ENCODE measurements at regions not wholly inside any gene's neighbourhood (a gene's known extent, or its start where the extent isn't known, plus 50 kb on each side); places are given as distances from the start of the nearest gene placed in this dataset.

DNA sequence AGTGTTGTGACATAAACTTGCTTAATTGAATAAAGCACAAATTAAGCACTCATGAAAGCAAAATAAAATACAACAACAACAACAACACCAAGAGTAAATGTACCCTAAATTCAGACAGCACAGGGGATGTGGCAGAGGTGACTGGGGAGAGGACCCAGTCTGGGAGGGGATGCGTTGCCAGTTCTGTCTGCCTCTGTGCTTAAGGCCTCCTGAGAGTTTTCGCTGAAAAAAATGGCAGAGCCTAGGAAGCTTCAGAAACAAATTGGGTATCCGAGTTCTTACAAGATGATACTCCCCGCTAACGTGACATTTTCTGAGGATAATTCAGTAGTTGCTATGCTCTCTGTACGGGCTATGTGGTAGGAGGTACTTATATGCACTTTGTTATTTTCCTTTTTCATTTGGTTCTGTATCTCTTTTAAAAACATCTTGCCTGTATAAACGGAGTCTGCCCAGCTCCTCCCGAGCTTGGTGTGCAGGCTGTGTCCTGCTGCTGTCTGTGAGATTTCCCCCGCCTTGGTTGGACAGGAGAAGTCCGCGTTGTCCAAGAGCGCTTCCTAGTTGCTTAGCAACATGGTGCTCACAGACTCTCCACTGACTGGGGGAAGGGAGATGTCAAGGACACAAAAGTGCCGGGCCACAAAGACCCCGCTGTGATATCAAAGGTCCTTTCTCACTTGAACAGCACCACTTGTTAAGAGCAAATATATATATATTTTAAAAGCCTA lies 134.2 kb upstream of the CPHXL start:
- TF ChIP-seq FOXP2 (optimal IDR thresholded peaks at IDR 0.05; ENCODE audit: borderline replicate concordance, extremely low read depth, extremely low read length, insufficient read depth) (no peak), SIN3A (IDR thresholded peaks at IDR 0.05; ENCODE audit: borderline replicate concordance, insufficient read depth, low read length) (no peak)

DNA sequence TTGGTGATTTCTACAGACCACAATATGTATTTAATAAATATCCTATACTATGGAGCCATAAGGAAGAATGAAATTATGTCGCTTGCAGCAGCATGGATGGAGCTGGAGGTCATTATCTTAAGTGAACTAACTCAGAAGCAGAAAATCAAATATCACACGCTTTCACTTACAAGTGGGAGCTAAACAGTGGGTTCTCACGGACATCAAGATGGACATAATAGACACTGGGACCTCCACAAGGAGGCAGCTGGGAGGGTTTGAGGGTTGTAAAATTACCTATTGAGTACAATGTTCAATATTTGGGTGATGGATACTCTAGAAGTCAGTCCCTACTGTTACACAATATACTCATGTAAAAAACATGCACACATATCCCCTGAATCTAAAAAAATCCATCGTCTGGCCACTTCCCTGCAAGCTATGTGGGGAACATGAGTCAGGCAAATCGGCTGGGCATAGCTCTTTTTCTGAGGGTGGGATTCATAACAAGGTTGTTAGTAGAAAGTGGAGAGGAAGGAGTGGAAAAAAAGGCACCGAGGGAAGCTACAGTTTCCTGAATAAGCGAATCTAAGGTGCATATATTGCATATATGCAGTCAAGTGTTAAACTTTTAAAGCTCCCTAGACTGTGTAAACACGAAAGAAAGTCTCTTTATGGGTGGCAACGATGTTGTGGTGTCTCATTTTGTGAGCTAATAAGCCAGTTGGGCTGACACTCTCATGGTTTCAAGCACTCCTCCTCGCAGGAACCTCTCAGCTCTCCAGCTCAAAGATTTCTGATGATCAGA lies 135.2 kb upstream of the CPHXL start:
- TF ChIP-seq SIN3A (IDR thresholded peaks at IDR 0.05; ENCODE audit: borderline replicate concordance, insufficient read depth, low read length) (no peak), FOXP2 (optimal IDR thresholded peaks at IDR 0.05; ENCODE audit: borderline replicate concordance, extremely low read depth, extremely low read length, insufficient read depth) (no peak), POLR2AphosphoS5 (IDR thresholded peaks at IDR 0.05; ENCODE audit: low read depth, low read length) (no peak), TAF1 (IDR thresholded peaks at IDR 0.05; ENCODE audit: borderline replicate concordance, insufficient read depth, low read length) (no peak)
- TF ChIP-seq, protein P1, sequence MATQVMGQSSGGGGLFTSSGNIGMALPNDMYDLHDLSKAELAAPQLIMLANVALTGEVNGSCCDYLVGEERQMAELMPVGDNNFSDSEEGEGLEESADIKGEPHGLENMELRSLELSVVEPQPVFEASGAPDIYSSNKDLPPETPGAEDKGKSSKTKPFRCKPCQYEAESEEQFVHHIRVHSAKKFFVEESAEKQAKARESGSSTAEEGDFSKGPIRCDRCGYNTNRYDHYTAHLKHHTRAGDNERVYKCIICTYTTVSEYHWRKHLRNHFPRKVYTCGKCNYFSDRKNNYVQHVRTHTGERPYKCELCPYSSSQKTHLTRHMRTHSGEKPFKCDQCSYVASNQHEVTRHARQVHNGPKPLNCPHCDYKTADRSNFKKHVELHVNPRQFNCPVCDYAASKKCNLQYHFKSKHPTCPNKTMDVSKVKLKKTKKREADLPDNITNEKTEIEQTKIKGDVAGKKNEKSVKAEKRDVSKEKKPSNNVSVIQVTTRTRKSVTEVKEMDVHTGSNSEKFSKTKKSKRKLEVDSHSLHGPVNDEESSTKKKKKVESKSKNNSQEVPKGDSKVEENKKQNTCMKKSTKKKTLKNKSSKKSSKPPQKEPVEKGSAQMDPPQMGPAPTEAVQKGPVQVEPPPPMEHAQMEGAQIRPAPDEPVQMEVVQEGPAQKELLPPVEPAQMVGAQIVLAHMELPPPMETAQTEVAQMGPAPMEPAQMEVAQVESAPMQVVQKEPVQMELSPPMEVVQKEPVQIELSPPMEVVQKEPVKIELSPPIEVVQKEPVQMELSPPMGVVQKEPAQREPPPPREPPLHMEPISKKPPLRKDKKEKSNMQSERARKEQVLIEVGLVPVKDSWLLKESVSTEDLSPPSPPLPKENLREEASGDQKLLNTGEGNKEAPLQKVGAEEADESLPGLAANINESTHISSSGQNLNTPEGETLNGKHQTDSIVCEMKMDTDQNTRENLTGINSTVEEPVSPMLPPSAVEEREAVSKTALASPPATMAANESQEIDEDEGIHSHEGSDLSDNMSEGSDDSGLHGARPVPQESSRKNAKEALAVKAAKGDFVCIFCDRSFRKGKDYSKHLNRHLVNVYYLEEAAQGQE (IDR thresholded peaks at IDR 0.05; ENCODE audit: insufficient read depth in 1 of 2, low read depth in 2 of 2, low read length in 2 of 2): no peak

GRCh38 chr16:75862098-75862386 lies 135.8 kb upstream of the CPHXL start:
- no peak for TF ChIP-seq TAF1 (IDR thresholded peaks at IDR 0.05; ENCODE audit: borderline replicate concordance, insufficient read depth, low read length)

DNA sequence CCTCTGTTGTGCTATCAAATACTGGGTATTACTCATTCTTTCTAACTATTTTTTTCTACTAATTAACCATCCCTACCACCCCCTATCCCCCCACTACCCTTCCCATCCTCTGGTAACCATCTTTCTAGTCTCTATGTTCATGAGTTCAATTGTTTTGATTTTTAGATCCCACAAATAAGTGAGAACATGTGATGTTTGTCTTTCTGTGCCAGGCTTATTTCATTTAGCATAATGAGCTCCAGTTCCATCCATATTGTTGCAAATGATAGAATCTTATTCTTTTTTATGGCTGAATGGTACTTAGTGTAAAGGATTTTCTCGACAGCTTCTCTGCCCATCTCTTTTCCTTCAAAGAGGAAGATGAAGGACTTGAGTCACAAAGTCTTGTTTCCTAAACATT lies 138.0 kb upstream of the CPHXL start:
- TF ChIP-seq, protein P1 (IDR thresholded peaks at IDR 0.05; ENCODE audit: insufficient read depth in 1 of 2, low read depth in 2 of 2, low read length in 2 of 2): no peak
- no peak for TF ChIP-seq FOXP2 (optimal IDR thresholded peaks at IDR 0.05; ENCODE audit: borderline replicate concordance, extremely low read depth, extremely low read length, insufficient read depth)
- TF ChIP-seq SIN3A (IDR thresholded peaks at IDR 0.05; ENCODE audit: borderline replicate concordance, insufficient read depth, low read length): no peak
- no peak for TF ChIP-seq TAF1 (IDR thresholded peaks at IDR 0.05; ENCODE audit: borderline replicate concordance, insufficient read depth, low read length)
- TF ChIP-seq POLR2AphosphoS5 (IDR thresholded peaks at IDR 0.05; ENCODE audit: low read depth, low read length): no peak

DNA sequence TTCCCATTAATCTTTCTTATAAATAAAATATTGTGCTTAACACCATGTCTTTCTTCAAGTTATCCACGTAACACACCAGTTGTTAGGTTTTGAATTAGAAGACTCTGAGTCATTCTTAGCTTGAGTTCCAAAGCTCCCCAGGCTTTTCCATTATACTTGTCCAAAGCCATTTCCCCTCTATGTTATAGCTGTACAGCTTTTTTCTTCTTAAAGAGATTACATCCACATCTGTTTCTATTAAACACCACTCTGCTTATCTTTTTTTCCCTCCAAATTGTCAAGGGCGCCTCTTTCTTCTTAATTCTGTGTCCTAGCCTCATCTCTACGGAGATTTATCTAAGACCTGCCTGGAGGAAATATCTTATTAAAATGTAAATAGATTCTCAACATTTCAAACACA lies 139.4 kb upstream of the CPHXL start:
- TF ChIP-seq FOXP2 (optimal IDR thresholded peaks at IDR 0.05; ENCODE audit: borderline replicate concordance, extremely low read depth, extremely low read length, insufficient read depth): no peak
- TF ChIP-seq, protein P1 (IDR thresholded peaks at IDR 0.05; ENCODE audit: insufficient read depth in 1 of 2, low read depth in 2 of 2, low read length in 2 of 2): no peak
- no peak for TF ChIP-seq TAF1 (IDR thresholded peaks at IDR 0.05; ENCODE audit: borderline replicate concordance, insufficient read depth, low read length)
- no peak for TF ChIP-seq SIN3A (IDR thresholded peaks at IDR 0.05; ENCODE audit: borderline replicate concordance, insufficient read depth, low read length)

Measured in PFSK-1 (cell line).